Loucy (cell line): ENCODE measurements at regions not wholly inside any gene's neighbourhood (a gene's known extent, or its start where the extent isn't known, plus 50 kb on each side); places are given as distances from the start of the nearest gene placed in this dataset.

Experiments
- CTCF ChIP-seq: fragments of 200-600 bp; sonication (generic); conservative IDR thresholded peaks from 2 replicates; pipeline ENCODE4 v1.5.1; 2014; ENCODE audit warnings: mild to moderate bottlenecking, antibody characterized with exemption, low read length
- EZH2phosphoT487 ChIP-seq: fragments of 200-600 bp; IDR thresholded peaks from 2 replicates; pipeline ENCODE4 v1.6.1; 2018; ENCODE audit warnings: antibody characterized with exemption, mild to moderate bottlenecking, moderate library complexity, borderline replicate concordance

GRCh38 chr20:57065646-57066045, 200.8 kb downstream of the BMP7 start:
- TF ChIP-seq CTCF (no peak), EZH2phosphoT487 (no peak)
